Skin of body (tissue), 1 donor: ENCODE measurements at regions not wholly inside any gene's neighbourhood (a gene's known extent, or its start where the extent isn't known, plus 50 kb on each side); places are given as distances from the start of the nearest gene placed in this dataset.

Experiments
- DNase-seq: peaks from one replicate; lab custom pipeline; 2025; lab: John Stamatoyannopoulos, UW

GRCh38 chr16:6524501-6524900, 808.1 kb upstream of the RBFOX1 start:
- DNase-seq, result no peak

- DNase-seq, result no peak
These were observed 815.5 kb upstream of the RBFOX1 start for GRCh38 chr16:6517020-6517720.

GRCh38 chr16:6512512-6512911, 820.1 kb upstream of the RBFOX1 start:
- no peak for DNase-seq

- no peak for DNase-seq
These were observed 822.4 kb upstream of the RBFOX1 start for GRCh38 chr16:6510261-6510660.

GRCh38 chr16:6499413-6499812, 833.2 kb upstream of the RBFOX1 start:
- DNase-seq, result no peak

GRCh38 chr16:6498858-6499257, 833.8 kb upstream of the RBFOX1 start:
- DNase-seq, result no peak

GRCh38 chr16:6496996-6497395, 835.6 kb upstream of the RBFOX1 start:
- no peak for DNase-seq

- DNase-seq, result peak; percentile 23
These were observed 837.0 kb upstream of the RBFOX1 start for GRCh38 chr16:6495486-6496210.

GRCh38 chr16:6494716-6495115, 837.9 kb upstream of the RBFOX1 start:
- no peak for DNase-seq

- no peak for DNase-seq
These were observed 839.1 kb upstream of the RBFOX1 start for GRCh38 chr16:6493555-6493954.

- no peak for DNase-seq
These were observed 839.9 kb upstream of the RBFOX1 start for GRCh38 chr16:6492742-6493141.

- no peak for DNase-seq
These were observed 847.7 kb upstream of the RBFOX1 start for GRCh38 chr16:6484935-6485334.

GRCh38 chr16:6484081-6484480, 848.6 kb upstream of the RBFOX1 start:
- DNase-seq, result no peak

GRCh38 chr16:6483469-6484033, 849.1 kb upstream of the RBFOX1 start:
- DNase-seq, result no peak

- DNase-seq, result no peak
These were observed 849.8 kb upstream of the RBFOX1 start for GRCh38 chr16:6482696-6483468.

GRCh38 chr16:6481894-6482293, 850.8 kb upstream of the RBFOX1 start:
- no peak for DNase-seq

GRCh38 chr16:6453742-6454141, 878.9 kb upstream of the RBFOX1 start:
- no peak for DNase-seq

- no peak for DNase-seq
These were observed 885.4 kb upstream of the RBFOX1 start for GRCh38 chr16:6447021-6447790.

- DNase-seq, result no peak
These were observed 886.3 kb upstream of the RBFOX1 start for GRCh38 chr16:6446370-6446769.

GRCh38 chr16:6439129-6439528, 893.5 kb upstream of the RBFOX1 start:
- DNase-seq, result no peak

- no peak for DNase-seq
These were observed 903.8 kb upstream of the RBFOX1 start for GRCh38 chr16:6428861-6429260.
